Gastrocnemius medialis (tissue), 4 donors: ENCODE measurements at regions not wholly inside any gene's neighbourhood (a gene's known extent, or its start where the extent isn't known, plus 50 kb on each side); places are given as distances from the start of the nearest gene placed in this dataset.

Experiments
- POLR2A ChIP-seq, 2 donors: fragments of 450-650 bp; IDR thresholded peaks; one replicate each; pipeline ENCODE4 v1.6.1; 2017; ENCODE audit warnings: antibody characterized with exemption in 2 of 2, mild to moderate bottlenecking in 2 of 2, moderate library complexity in 2 of 2
- TF ChIP-seq, protein P1 (sequence below), 5 experiments: fragments of 450-650 bp in 3 of 5; fragments of 200-600 bp in 2 of 5; sonication (generic) in 2 of 5; IDR thresholded peaks in 4 of 5; conservative IDR thresholded peaks in 1 of 5; 1 replicate in 4 of 5; 2 replicates in 1 of 5; pipeline ENCODE4 v1.5.1; 2016 to 2019; ENCODE audit warnings: antibody characterized with exemption in 5 of 5, mild to moderate bottlenecking in 3 of 5, moderate library complexity in 3 of 5

DNA sequence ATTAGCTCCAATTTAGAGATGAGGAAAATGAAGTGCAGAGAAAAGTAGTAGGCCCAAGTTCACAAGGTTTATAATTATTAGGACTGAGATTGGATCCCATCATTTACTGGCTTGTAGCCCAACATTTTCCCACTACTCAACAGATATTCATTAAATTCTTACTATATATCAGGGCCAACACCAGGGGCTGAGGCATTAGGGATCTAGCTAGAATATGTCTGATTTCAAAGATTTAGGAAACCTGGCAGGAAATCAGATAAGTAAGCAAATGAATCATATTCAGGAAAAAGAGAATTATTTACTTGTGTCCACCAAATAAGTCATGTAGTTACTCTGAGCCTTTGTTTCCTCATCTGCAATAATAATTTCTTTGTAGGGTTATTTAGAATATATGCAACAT, 94.3 kb downstream of the OXGR1 start:
- TF ChIP-seq, protein P1, sequence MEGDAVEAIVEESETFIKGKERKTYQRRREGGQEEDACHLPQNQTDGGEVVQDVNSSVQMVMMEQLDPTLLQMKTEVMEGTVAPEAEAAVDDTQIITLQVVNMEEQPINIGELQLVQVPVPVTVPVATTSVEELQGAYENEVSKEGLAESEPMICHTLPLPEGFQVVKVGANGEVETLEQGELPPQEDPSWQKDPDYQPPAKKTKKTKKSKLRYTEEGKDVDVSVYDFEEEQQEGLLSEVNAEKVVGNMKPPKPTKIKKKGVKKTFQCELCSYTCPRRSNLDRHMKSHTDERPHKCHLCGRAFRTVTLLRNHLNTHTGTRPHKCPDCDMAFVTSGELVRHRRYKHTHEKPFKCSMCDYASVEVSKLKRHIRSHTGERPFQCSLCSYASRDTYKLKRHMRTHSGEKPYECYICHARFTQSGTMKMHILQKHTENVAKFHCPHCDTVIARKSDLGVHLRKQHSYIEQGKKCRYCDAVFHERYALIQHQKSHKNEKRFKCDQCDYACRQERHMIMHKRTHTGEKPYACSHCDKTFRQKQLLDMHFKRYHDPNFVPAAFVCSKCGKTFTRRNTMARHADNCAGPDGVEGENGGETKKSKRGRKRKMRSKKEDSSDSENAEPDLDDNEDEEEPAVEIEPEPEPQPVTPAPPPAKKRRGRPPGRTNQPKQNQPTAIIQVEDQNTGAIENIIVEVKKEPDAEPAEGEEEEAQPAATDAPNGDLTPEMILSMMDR (IDR thresholded peaks at IDR 0.05 in 4 of 5, conservative IDR thresholded peaks at IDR 0.05 in 1 of 5) = no peak
- no peak for TF ChIP-seq POLR2A (IDR thresholded peaks at IDR 0.05)
